Activated naive CD8-positive, alpha-beta T cell treated with anti-CD3 and anti-CD28 coated beads, Interleukin-2, amount 10 ng/mL, durations not matched to agents 7 days and 5 days (primary cell): ENCODE measurements at regions not wholly inside any gene's neighbourhood (a gene's known extent, or its start where the extent isn't known, plus 50 kb on each side); places are given as distances from the start of the nearest gene placed in this dataset.

ENCODE experiments used
- ATAC-seq: fragments of 150-1000 bp; cut with Tn5 transposase; one replicate; pipeline ENCODE4 v1.10.0; 2021; ENCODE audit warnings: low read depth, moderate library complexity
- POLR2A ChIA-PET: fragments of 350-600 bp; sonication (Branson Sonifier 250); formaldehyde crosslinking; loops from one replicate; lab custom pipeline; 2021; ENCODE audit warnings: antibody characterized with exemption; lab: Charles Lee
- DNase-seq: peaks from one replicate; pipeline ENCODE4 v3.0.0; 2021
- H3K27ac Mint-ChIP-seq: one replicate; pipeline ENCODE4 v1.8.0; 2022; ENCODE audit warnings: mild to moderate bottlenecking, mixed read lengths
- H3K27me3 Mint-ChIP-seq: one replicate; pipeline ENCODE4 v1.8.0; 2022; ENCODE audit warnings: mild to moderate bottlenecking, moderate library complexity, mixed read lengths
- H3K36me3 Mint-ChIP-seq: one replicate; pipeline ENCODE4 v1.8.0; 2021; ENCODE audit warnings: mild to moderate bottlenecking, mixed read lengths
- H3K4me1 Mint-ChIP-seq: one replicate; pipeline ENCODE4 v1.8.0; 2021; ENCODE audit warnings: mixed read lengths
- H3K4me3 Mint-ChIP-seq: one replicate; pipeline ENCODE4 v1.8.0; 2022; ENCODE audit warnings: mild to moderate bottlenecking, moderate library complexity, mixed read lengths
- H3K9me3 Mint-ChIP-seq: one replicate; pipeline ENCODE4 v1.8.0; 2021; ENCODE audit warnings: mixed read lengths

GRCh38 chr10:130769146-130770017, 542.1 kb downstream of the TCERG1L start:
- DNase-seq (no peak), ATAC-seq (no peak)
- Mint-ChIP-seq H3K27me3 (no peaks in the 10 kb centered on the region), H3K4me3 (no peak overlapping the region), H3K27ac (no peak overlapping the region), H3K9me3 (peaks cover 5% of the 10 kb centered on the region), H3K4me1 (no peaks in the 10 kb centered on the region), H3K36me3 (no peaks in the 10 kb centered on the region)
- POLR2A ChIA-PET, result no interaction called here

- Mint-ChIP-seq H3K9me3 (peaks cover 5% of the 10 kb centered on the region), H3K36me3 (no peaks in the 10 kb centered on the region), H3K4me3 (no peak overlapping the region), H3K27me3 (no peaks in the 10 kb centered on the region), H3K27ac (no peak overlapping the region), H3K4me1 (no peaks in the 10 kb centered on the region)
- no peak for ATAC-seq
- POLR2A ChIA-PET, result no interaction called here
- no peak for DNase-seq
These were observed 541.4 kb downstream of the TCERG1L start for GRCh38 chr10:130770018-130770630.

- H3K36me3 Mint-ChIP-seq, result no peaks in the 10 kb centered on the region
- peaks cover 5% of the 10 kb centered on the region for H3K9me3 Mint-ChIP-seq
- ATAC-seq, result no peak
- H3K27ac Mint-ChIP-seq, result no peak overlapping the region
- DNase-seq, result no peak
- no peak overlapping the region for H3K4me3 Mint-ChIP-seq
- POLR2A ChIA-PET, result no interaction called here
- H3K4me1 Mint-ChIP-seq, result no peaks in the 10 kb centered on the region
- H3K27me3 Mint-ChIP-seq, result no peaks in the 10 kb centered on the region
These were observed 540.0 kb downstream of the TCERG1L start for GRCh38 chr10:130771491-130771946.

DNA sequence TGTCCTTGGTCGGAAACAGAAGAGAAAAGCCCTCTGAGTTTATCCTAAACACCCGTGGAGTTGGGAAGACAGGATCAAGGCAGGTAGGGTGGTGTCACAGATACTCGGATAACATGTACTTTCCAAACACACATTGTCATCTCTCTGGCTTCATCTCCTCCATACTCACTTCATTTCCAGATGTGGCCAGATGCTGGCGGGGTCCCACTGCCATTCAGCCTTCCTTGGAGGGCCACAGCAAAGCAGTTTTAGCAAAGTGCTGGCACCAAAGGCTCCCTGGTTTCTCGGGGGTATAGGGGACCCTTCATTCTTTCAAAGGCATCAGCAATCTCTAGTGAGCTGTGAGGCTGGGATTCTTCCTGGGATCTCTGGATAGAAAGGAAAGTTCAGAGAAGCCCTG, 539.5 kb downstream of the TCERG1L start:
- no peak for ATAC-seq
- Mint-ChIP-seq H3K4me1 (no peaks in the 10 kb centered on the region), H3K27ac (no peak overlapping the region), H3K4me3 (no peak overlapping the region), H3K36me3 (no peaks in the 10 kb centered on the region), H3K9me3 (peaks cover 5% of the 10 kb centered on the region), H3K27me3 (no peaks in the 10 kb centered on the region)
- POLR2A ChIA-PET, result no interaction called here
- no peak for DNase-seq

DNA sequence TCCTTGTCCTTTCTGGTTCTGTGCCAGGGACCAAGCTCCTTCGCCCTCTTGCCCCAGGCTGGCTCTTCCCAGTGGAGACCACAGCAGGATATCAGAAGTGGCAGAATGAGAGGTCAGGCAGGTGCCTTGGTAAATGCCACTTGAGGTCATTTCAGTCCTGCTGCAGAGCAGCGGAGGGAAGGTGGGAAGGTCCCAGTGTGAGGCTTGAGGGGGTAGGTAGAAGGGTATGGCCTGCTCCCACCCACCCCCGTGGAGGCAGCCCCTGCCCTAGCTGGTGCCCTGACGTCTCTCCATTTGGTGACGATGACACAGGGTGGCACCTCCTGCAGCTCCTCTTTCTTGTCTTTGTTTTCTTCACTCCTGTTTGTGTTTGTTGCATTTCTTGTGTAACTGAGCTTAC, 538.8 kb downstream of the TCERG1L start:
- ATAC-seq (no peak), DNase-seq (no peak)
- no peak overlapping the region for H3K4me3 Mint-ChIP-seq
- H3K27me3 Mint-ChIP-seq, result no peaks in the 10 kb centered on the region
- H3K27ac Mint-ChIP-seq, result no peak overlapping the region
- H3K4me1 Mint-ChIP-seq, result no peaks in the 10 kb centered on the region
- POLR2A ChIA-PET, result no interaction called here
- peaks cover 5% of the 10 kb centered on the region for H3K9me3 Mint-ChIP-seq
- no peaks in the 10 kb centered on the region for H3K36me3 Mint-ChIP-seq

GRCh38 chr10:130773941-130774340, 537.6 kb downstream of the TCERG1L start:
- no peaks in the 10 kb centered on the region for H3K36me3 Mint-ChIP-seq
- POLR2A ChIA-PET, result no interaction called here
- no peak for ATAC-seq
- no peak for DNase-seq
- no peaks in the 10 kb centered on the region for H3K4me1 Mint-ChIP-seq
- no peaks in the 10 kb centered on the region for H3K27me3 Mint-ChIP-seq
- H3K4me3 Mint-ChIP-seq, result no peak overlapping the region
- no peaks in the 10 kb centered on the region for H3K9me3 Mint-ChIP-seq
- no peak overlapping the region for H3K27ac Mint-ChIP-seq

GRCh38 chr10:130774871-130775270, 536.6 kb downstream of the TCERG1L start:
- no peaks in the 10 kb centered on the region for H3K27me3 Mint-ChIP-seq
- H3K9me3 Mint-ChIP-seq, result no peaks in the 10 kb centered on the region
- no peak overlapping the region for H3K4me3 Mint-ChIP-seq
- no peaks in the 10 kb centered on the region for H3K36me3 Mint-ChIP-seq
- ATAC-seq (no peak), DNase-seq (no peak)
- POLR2A ChIA-PET, result no interaction called here
- no peak overlapping the region for H3K27ac Mint-ChIP-seq
- no peaks in the 10 kb centered on the region for H3K4me1 Mint-ChIP-seq

DNA sequence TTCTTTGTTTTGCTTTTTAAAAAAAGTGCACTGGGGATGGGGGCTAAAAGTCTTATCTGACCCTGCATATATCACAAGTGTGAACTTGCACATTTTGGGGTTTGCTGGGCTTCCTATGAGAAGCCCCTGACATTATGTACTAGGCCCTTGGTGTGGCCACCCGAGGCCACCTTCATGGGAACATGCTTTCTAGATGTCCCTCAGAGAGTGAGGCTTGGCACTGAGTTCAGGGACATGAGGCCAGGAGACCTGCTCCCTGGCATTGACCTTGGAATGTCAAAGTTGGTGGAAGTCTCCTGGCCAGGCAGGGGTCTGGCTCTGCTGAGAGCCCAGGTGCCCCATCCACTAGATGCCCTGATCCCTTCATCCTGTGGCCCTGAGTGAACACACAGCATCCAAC, 536.2 kb downstream of the TCERG1L start:
- Mint-ChIP-seq H3K4me1 (no peaks in the 10 kb centered on the region), H3K4me3 (no peak overlapping the region), H3K9me3 (no peaks in the 10 kb centered on the region), H3K27ac (no peak overlapping the region), H3K36me3 (no peaks in the 10 kb centered on the region), H3K27me3 (no peaks in the 10 kb centered on the region)
- no peak for ATAC-seq
- DNase-seq, result no peak
- POLR2A ChIA-PET, result no interaction called here

DNA sequence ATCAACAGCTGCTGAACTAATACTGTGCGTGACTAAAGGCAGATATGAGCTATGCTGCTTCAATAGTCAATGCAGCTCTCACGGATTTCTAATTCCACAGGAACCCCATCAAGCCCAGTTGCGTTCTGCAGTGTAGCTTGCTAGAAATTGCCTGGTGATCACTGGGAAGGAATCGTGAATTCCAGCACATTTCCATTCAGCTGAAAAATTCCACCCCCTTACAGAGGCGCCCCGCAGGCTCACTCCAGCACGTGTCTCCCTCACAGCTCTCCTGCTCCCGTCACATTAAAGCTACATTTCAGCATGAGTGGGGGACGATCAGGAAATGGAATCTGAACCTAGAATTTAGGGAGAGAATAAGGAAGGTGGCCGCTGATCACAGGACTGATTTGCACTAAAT, 534.8 kb downstream of the TCERG1L start:
- no peaks in the 10 kb centered on the region for H3K9me3 Mint-ChIP-seq

GRCh38 chr10:130777507-130778165, 533.9 kb downstream of the TCERG1L start:
- DNase-seq, result no peak
- no peak for ATAC-seq
- Mint-ChIP-seq H3K9me3 (no peaks in the 10 kb centered on the region), H3K4me1 (no peaks in the 10 kb centered on the region), H3K4me3 (no peak overlapping the region), H3K27ac (no peak overlapping the region), H3K27me3 (no peaks in the 10 kb centered on the region), H3K36me3 (no peaks in the 10 kb centered on the region)
- POLR2A ChIA-PET, result no interaction called here

More for the DNA sequence above, 534.8 kb downstream of the TCERG1L start:
- H3K27me3 Mint-ChIP-seq, result no peaks in the 10 kb centered on the region
- no peaks in the 10 kb centered on the region for H3K4me1 Mint-ChIP-seq
- ATAC-seq, result no peak
- no peaks in the 10 kb centered on the region for H3K36me3 Mint-ChIP-seq
- no peak for DNase-seq
- H3K4me3 Mint-ChIP-seq, result no peak overlapping the region
- H3K27ac Mint-ChIP-seq, result no peak overlapping the region
- POLR2A ChIA-PET, result no interaction called here

- Mint-ChIP-seq H3K36me3 (no peaks in the 10 kb centered on the region), H3K27ac (no peak overlapping the region), H3K27me3 (no peaks in the 10 kb centered on the region), H3K4me3 (no peak overlapping the region), H3K9me3 (no peaks in the 10 kb centered on the region), H3K4me1 (no peaks in the 10 kb centered on the region)
- no peak for ATAC-seq
- POLR2A ChIA-PET, result no interaction called here
- no peak for DNase-seq
These were observed 533.4 kb downstream of the TCERG1L start for GRCh38 chr10:130778166-130778545.

- ATAC-seq (no peak), DNase-seq (no peak)
- Mint-ChIP-seq H3K27me3 (no peaks in the 10 kb centered on the region), H3K4me1 (no peaks in the 10 kb centered on the region), H3K4me3 (no peak overlapping the region), H3K9me3 (no peaks in the 10 kb centered on the region), H3K27ac (no peak overlapping the region), H3K36me3 (no peaks in the 10 kb centered on the region)
- POLR2A ChIA-PET, result no interaction called here
These were observed 530.8 kb downstream of the TCERG1L start for GRCh38 chr10:130780763-130781162.

GRCh38 chr10:130781206-130781605, 530.3 kb downstream of the TCERG1L start:
- ATAC-seq, result no peak
- Mint-ChIP-seq H3K9me3 (no peaks in the 10 kb centered on the region), H3K4me1 (no peaks in the 10 kb centered on the region), H3K27ac (no peak overlapping the region), H3K27me3 (no peaks in the 10 kb centered on the region), H3K36me3 (no peaks in the 10 kb centered on the region), H3K4me3 (no peak overlapping the region)
- no peak for DNase-seq
- POLR2A ChIA-PET, result no interaction called here

GRCh38 chr10:130781623-130782022, 529.9 kb downstream of the TCERG1L start:
- Mint-ChIP-seq H3K9me3 (no peaks in the 10 kb centered on the region), H3K27ac (no peak overlapping the region), H3K4me1 (no peaks in the 10 kb centered on the region), H3K4me3 (no peak overlapping the region), H3K36me3 (no peaks in the 10 kb centered on the region), H3K27me3 (no peaks in the 10 kb centered on the region)
- POLR2A ChIA-PET, result no interaction called here
- no peak for ATAC-seq
- no peak for DNase-seq
